ENCODE measurements at regions not wholly inside any gene's neighbourhood (a gene's known extent, or its start where the extent isn't known, plus 50 kb on each side); places are given as distances from the start of the nearest gene placed in this dataset.

DNA sequence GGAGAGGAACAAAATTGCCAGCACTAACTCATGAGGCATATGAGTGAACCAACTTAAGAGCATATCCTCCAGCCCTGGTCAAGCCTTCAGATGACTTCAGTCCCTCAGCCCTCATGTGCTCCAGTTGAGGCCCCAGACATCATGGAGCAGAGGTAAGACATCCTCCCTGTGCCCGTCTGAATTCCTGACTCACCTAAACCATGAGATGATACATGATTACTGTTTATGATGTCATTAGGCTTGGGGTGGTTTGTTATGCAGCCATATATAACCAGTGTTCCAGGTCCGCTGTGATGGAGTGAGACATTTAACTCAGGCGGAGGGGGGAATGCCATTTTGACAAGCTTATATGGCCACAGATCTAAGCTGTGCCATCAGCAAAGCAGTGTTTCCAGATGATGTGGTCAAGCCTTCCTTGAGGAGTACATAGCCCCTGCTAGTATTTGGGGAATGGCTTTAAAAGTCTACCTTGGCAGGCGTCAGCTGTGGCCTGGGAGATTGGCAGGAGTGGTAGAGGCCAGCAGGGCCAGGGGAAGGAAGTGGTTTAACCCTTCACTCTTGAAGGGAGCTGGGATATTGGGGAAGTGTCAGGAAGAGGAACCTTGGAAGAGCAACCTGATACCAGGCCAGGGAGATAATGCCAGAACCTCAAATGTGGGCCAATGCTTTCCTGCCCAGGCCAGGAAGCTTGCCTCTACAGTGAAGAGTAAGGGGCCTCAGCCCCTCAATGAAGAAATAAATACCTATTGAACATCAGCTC, 343.0 kb upstream of the PODXL start:
- DNase-seq (ENCODE audit: low read depth), result peak; percentile 85

DNA sequence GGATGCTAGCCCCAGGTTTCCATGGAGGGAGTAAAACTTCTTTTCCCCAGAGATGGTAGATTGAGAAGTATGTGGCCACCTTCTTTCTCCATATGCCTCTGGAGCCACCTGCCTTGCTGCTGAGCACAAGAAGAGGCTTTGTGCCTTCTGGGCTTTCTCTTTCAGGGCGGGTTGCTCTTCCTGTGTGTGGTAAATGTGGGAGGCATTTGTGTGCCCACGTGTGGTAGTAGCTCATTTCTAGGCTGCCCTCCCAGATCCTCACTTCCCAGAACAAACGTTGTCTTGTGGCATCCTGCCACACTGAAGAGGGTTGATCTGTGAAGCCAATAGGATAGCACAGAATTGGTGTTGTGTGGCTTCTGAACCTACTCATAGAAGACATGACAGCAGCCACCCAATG, 342.0 kb upstream of the PODXL start:
- peak; percentile 90 for DNase-seq (ENCODE audit: low read depth)

DNA sequence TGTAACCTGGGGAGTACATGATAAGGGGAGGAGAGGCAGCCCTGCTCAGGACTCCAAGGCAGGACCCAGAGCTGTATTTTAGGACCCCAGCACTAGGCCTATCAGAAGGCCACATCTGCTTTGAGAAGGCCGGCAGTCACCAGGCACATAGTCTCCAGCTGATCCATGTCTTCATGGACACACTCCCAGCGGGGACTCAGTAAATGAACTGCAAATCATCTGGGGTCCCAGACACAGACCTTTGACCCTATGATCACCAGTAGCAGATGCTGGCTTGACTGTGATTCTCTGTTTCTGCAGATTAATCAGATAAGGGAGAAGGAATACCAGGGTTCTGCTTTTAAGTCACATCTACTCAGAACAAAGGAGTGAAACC, 341.4 kb upstream of the PODXL start:
- DNase-seq (ENCODE audit: low read depth), result no peak

DNA sequence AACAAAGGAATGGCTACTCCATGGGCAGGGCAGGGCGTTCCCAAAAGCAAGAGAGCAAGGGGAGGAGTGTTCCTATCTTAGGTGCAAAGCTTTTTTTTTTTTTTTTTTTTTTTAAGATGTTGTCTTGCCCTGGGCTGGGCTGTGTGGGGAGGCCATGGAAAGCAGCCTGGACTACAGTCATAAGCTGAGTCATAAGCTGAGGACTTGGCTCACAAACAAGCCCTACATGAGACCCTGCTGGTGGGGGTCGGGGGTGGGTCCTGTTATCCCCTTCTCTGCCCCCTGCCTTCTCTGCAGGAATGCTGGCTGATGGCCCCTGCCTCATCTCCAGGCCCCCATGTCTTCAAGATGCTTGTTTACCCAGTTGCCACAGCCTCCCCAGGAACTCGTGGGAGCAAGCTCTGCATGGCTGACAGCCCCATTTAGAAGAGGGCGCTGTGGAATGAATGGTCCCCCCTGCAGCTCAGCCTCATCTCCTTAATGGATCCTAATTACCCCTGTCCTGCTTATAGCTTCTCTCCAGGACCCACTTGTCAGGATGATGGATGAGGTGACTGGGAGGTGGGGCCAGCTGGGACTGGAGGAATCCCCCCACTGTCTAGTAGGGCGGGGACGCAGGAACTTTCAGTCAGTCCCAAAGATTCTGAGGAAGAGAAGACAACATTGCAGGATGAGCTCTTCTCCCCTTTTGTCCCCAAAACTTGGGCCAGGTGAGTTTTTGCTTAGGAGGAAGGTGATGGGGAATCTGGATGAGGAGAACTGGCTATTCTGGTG, 340.8 kb upstream of the PODXL start:
- peak; percentile 97 for DNase-seq (ENCODE audit: low read depth)

DNA sequence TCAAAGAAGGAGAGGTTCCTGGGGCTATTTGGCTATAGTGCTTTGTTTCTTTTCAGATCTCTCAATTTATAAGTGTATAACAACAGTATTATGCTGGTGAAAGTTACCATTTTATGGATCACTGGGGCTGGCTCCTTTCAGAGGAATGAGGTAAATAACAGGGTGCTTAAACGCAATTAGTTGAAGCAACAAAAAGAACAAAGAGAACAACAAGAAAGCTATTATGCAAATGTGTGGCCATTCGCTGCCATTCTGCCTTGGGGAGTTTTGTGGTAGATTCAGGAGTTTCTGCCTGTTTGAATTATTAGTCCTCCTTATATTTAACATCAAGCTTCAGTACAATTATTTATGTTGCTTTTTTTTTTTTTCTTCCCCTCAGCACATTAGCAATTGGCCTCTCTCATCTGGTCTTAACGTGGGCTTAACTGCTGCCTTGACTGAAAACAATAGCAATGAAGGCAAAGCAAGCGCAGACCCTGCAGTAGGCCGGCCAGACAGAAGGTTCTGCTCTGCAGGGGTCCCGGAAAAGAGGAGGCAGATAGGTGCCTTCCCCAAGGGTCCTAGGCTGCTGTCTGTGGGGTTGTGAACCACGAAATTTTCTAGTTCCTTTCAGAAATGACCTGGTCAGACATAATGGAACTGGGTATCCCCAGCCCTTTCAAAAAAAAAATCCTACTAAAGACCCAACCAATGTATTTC, 339.9 kb upstream of the PODXL start:
- no peak for DNase-seq (ENCODE audit: low read depth)

DNA sequence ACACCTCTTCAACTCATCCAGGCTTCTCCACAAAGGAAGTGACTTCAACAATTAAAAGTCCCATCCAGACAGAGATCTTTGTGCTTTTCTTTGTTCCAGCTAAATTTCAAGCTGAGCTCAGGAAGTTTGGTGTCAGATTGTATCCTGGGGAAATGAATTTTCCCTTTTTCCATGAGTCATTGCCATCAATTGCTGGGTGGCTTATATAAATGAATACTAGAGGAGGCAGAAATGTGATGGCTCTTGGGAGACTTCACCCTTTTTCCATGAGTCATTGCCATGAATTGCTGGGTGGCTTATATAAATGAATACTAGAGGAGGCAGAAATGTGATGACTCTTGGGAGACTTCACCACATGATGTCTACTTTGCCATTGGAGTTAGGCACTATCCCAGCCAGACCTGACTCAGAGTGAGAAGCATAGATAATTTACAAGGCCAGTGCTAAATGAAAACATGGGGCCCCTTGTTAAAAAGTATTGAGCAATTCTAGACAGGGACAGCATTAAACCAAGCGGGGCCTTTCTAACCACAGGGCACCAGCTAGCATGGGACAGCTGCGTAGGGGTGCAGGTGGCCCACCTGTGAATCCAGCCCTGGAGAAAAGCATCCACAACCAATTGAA, 339.2 kb upstream of the PODXL start:
- peak; percentile 100 for DNase-seq (ENCODE audit: low read depth)

DNA sequence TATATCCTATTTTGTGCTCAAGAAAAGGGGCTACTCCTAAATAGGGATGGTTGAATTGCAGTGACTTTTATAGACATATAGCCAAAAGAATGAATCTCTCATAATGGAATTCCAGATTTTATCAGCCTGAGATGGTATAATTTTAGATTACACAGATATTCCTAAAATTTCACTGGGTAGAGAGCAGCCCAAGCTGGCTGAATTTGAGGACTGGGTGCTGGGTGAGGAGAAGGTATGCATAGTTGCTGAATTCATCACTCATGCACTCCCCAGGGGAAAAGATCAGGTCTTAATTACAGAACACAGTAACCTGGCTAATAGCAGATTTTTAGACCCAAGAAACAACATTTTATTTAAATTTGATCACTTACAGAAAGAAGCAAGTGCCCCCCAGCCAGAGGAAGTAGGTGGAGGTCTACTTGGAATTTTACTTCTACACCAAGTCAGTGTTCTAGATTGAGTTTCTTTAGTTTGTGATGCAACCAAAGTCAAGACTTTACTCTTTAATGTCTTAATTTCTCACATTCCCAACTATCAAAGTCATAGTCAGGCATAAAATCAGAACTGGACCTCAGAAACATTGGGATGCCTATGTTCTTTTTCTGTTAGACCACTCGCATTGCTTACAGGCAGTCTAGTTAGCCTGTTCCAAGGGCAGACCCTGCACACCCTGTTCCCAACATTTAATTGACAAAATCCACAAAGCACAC, 337.4 kb upstream of the PODXL start:
- DNase-seq (ENCODE audit: low read depth), result no peak

DNA sequence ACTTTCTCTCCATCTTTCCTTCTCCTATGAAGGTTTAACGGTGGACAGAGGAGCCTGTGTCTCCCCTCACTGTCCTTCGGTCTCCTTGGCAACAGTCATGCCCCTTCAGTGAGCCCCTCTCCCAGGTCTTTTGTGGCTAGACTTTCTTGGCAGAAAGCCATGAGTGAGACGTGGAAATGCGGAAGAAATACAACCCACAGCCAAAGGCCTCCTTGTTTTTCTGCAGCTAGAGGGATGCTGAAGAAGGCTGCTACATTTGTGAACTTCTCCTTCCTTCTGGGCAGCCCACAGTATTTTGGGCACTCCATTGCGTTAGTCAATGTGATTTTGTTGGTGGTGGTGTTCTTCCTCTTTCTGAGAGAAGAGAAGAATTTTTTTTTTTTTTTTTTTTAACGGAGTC, 333.7 kb upstream of the PODXL start:
- no peak for DNase-seq (ENCODE audit: low read depth)

DNA sequence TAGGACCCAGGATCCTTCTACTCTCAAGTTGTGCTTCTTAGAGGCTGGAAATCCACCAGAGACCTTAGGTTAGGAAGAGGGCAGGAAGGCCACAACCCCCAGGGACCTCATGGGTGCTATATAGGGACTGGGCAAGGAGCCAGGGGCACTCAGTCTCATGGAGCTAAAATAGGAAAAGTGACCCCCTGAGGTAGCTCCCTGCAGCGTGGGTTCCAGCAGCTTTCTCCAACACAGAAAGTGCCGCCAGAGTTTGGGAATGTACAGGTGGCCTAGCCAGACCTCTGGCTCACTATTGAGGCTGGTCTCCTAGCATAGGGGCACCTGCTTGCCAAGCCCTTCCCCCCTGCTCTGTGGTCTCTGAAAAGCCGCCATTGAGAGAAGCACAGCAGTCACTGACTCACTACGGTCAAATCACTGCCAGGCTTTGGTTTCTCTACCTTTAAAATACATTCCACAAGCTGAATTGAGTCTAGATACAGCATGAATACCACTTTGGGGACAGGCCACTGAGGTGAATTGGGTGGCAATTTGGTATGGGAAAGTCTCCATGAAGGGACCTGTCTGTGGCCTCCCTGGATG, 333.2 kb upstream of the PODXL start:
- peak; percentile 28 for DNase-seq (ENCODE audit: low read depth)

DNA sequence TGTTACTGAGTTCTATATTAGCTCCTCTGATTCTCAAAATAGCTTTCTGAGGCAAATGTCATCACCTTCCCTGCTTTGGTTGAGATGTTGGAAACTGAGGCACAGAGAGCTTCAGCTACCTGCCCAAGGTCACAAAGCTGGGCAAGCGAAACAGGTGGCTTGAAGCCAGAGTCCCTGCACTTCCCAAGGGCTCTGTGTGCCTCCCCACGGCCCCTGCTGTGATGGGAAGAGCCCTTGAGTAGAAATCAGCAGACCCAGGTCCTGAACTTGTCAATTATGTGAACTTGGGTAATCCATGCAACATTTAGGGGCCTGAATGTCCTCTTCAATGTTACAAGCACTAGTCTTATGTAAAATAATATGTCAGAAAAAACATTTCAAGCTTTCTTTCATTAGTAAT, 327.3 kb upstream of the PODXL start:
- DNase-seq (ENCODE audit: low read depth), result no peak

DNA sequence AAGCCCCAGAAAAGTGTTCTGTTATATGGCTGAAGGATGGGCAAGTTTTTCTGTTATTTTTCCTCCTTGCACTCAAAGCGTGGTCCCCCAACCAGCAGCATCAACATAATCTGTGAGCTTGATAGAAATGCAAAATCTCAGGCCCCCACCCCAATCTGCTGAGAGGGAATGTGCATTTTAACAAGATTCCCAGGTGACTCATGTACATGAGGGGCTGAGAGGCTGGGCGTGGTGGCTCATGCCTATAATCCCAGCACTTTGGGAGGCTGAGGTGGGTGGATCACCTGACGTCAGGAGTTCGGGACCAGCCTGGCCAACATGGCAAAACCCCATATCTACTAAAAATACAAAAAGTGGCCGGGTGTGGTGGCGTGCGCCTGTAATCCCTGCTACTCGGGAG, 326.8 kb upstream of the PODXL start:
- DNase-seq (ENCODE audit: low read depth), result no peak

DNA sequence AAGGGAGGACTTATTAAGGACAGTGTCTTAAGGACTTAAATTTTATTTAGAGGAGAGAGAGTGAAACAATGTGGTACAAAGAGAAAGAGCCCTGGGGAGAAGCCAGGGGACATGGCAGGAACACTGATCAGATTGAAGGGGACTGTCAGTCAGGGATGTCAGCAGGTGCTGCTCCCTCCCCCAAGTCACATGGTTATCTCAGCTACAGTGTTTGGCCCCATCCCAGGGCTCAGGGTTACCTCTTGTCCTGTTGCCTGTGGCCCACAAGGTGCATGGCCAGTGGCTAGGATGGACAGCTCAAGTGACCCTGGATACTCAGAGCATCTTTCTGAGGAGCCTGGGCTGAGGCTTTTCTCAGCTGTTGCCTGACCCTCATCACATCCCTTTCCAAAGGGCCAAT, 325.9 kb upstream of the PODXL start:
- DNase-seq (ENCODE audit: low read depth), result no peak

DNA sequence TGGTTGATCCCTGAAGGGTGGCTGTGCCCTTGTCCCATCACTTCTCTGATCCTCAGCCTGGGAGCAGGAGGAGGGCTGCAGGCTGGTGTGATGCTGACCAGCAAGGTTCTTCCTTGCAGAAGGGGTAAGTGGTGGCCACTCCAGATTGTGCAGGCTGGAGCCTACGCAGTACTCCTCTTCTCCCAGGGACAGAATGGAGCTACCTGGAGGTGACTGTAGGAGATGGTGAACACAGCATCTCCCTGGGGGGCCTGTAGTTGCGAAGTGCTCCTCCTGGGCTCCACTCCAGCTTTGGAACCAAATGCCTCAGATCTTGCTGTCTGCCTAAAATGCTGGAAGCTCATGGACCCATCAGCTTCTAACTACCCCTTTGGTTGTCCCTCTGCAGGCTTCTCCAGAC, 323.6 kb upstream of the PODXL start:
- no peak for DNase-seq (ENCODE audit: low read depth)

DNA sequence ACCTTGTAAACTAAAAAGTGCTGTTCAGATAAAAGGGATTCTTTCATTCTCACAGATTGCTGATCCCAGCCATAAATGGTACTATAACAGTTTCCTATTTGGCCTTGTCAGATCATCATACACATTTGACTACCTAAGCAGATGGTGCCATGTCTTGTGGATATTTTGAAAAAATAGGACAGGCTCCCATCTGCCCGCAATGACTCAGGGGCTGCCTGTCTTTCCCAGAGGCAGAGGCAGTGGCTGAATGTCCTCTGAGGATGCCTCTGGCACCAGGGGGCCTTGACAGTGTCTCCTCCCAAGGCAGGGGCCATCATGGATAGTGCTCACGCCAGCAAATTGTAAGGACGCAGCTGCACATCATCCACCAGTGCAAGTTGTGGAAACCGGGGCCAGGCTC, 323.0 kb upstream of the PODXL start:
- no peak for DNase-seq (ENCODE audit: low read depth)

DNA sequence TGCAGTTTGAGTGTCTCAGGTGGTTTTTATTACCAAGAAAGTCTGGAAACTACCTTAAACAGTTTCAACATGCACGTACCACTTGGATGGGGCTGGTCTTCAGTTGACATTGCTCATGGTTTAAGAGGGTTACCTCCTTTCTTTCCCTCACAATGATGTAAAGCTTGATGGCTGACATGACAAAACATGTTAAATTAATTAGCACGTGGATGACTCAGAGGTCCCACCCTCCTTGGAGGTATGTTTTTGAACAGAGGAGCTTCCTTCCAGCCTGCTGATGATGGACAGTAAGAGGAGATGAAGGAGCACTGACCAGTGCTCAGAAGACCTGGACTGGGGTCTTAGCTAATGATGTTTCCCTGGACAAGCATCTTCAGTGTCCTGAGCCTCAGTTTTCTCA, 322.3 kb upstream of the PODXL start:
- no peak for DNase-seq (ENCODE audit: low read depth)

DNA sequence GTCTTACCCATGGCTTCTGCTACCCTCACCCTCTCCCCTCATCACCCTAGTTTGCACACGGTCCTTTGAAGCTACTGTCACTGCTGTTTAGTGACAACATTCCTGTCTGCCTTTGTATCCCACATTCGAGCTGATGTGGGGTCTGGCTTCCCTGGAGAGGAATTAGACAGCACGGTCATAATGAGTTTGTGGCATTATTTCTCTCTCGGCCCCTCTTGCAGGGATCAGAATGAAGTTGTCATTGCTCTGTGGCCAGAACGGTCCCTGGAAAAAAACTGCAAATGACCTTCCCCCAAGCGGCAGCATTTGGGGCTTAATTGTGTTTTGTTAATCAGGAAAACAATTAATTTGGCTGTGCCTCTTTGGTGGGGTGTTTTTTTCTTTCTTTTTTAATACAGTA, 317.2 kb upstream of the PODXL start:
- DNase-seq (ENCODE audit: low read depth), result no peak

DNA sequence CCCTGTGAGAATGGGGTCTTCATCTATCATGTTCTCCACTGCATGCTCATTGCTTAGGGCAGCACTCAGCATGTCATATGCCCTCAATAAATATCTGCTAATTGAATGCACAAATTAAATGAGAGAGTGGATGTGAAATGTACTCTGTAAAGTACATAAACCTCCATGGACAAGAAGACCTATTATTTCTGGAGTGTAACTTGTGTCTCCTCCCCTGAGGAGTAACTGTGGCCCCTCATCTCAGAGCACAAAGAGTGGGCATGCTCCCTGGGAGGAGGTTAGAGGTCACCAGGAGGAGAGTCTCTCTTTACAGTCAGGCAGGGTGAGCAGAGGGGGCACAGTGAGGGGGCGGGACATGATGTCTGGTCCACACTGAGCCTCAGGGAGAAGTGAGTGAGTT, 313.6 kb upstream of the PODXL start:
- no peak for DNase-seq (ENCODE audit: low read depth)

DNA sequence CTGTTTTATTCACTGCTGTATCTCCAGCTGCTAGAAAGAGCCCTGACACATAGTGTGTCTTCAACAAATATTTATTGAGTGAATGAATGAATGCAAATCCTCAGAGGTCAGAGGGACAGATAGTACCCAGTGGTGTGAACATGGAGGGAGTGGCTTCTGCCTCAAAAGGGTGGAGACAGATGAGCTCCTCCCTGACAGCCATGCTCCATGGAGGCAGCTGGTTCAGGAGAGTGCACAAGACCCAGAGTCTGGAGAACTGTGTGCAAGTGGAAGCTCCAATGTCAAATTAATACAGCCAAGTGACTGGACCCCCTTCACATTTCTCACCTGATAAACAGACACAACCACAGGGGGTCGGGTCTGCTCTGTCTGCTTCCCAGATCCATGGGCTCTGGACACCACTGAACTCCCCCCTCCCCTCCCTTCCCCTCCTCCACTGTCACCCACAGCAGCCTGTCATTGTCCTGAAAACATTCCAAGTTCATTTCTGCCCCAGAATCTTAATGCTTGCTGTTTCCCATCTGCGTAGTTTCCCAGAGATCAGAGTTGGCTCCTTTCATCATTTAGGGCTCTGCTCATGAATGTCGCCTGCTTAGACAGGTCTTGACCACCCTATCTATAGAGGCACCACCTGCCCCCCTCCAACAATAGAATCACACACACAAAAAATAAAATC, 312.9 kb upstream of the PODXL start:
- DNase-seq (ENCODE audit: low read depth), result no peak

DNA sequence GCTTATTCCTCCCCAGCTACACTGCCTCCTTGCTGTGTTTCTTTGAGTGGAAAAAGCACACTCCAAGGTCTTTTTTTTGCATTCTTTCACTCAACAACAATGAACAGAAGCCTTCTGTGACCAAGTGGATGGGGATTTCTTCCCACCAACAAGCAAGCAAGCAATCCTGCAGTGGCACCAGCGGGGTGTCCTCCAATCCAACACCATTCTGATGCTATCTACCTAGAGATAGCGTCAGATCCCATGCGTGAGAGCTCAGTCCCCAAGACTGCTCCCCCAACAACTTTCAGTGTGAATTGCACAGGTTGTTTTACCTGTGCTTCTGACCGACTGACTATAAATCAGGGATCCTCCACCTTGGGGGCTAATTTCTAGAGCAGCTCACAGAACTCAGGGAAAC, 311.0 kb upstream of the PODXL start:
- DNase-seq (ENCODE audit: low read depth), result no peak

DNA sequence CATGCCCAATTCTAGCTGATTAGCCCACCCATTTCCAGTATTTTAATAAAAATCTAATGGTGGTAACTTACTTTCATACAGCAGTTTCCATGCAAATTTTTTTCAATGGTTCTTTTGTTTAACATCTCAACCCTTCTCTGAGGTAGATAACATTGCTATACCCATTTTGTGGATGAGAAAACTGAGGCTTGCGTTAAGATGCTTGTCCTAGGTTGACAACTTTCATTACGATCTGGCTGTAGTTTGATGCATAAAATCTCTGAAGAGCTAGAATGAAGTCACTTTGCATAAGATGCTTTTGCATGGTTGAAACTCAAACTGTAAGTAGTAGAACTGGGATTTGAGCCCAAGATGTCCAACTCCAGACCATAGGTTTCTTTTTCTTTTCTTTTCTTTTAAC, 309.5 kb upstream of the PODXL start:
- no peak for DNase-seq (ENCODE audit: low read depth)

Measured in HT1080 (cell line).